Astrocyte of the hippocampus (primary cell): ENCODE measurements at regions not wholly inside any gene's neighbourhood (a gene's known extent, or its start where the extent isn't known, plus 50 kb on each side); places are given as distances from the start of the nearest gene placed in this dataset.

ENCODE experiments used
- DNase-seq: peaks from one replicate; pipeline ENCODE4 v3.0.0; 2011; ENCODE audit warnings: low read depth, low spot score

GRCh38 chr1:73654714-73655113, 543.3 kb downstream of the LRRIQ3 start:
- no peak for DNase-seq

DNA sequence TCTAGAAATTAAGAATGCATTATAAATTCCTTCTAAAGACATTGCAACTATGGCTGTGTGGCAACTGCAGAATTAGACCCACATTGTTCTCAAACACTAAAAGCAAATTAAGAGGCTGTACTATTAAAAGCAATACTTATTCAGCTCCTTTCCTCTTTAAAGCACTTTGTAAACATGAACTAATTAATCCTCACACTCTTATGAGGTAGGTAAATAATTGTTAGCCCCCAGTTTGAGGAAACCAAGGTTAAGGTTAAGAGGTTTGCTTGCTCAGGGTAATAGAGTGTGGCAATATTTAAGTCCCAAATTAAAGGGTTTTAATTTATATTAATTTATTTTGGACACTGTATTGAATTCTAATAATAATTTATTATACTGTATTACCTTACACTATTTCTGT, 553.8 kb downstream of the LRRIQ3 start:
- no peak for DNase-seq

- DNase-seq = no peak
Observed at GRCh38 chr1:73639494-73639893, 558.5 kb downstream of the LRRIQ3 start.

DNA sequence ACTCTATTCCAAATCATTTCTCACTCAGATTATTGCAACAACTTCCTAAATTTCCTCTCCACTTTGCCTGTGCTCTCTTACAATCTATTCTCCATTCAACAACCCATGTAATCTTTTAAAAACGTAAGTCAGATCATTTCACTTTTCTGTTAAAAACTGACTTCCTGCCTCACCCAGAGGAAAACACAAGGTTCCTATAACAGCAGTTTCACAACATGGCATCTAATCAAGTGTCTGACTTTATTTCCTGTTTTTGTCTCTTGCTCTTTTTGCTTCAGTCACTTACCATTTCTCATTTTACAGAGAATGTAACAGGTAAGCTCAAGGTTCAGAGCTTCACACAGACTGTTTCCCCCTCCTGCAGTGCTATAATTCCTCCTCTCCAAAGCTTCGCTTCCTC, 560.7 kb downstream of the LRRIQ3 start:
- DNase-seq = no peak

GRCh38 chr1:73635021-73635420, 563.0 kb downstream of the LRRIQ3 start:
- DNase-seq = no peak

DNA sequence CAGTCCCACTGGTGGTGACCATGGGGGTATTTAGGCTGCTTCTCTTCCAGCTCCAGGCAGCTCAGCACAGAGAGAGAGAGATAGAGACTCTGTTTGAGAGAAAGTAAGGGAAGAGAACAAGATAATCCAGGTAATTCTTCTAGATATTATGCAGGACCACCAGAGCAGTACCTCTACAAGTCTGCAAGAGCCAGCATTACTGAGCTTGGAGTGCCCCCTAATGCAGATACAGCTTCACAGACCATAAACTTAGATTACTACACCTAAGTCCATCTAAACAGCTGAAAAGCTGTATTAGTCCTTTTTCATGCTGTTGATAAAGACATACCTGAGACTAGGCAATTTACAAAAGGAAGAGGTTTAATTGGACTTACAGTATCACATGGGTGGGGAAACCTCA, 570.3 kb downstream of the LRRIQ3 start:
- peak; percentile 6 for DNase-seq

DNA sequence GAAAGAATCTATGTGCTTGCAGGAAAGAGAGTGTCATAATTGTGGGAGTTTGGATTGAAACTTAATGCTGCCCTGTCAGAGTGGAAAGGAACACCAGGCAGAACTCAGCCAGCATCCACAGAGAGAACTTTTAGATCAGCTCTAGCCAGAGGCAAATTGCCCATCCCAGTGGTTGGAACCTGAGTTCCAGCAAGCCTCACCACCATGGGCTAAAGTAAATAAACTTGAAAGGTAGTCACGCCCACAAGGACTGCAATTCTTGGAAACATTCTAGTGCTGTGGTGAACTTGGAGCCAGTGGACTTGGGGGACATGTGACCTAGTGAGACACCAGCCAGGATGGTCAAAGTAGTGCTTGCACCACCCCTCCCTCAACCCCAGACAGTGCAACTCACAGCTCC, 571.6 kb downstream of the LRRIQ3 start:
- peak; percentile 78 for DNase-seq

- no peak for DNase-seq
Observed at GRCh38 chr1:73623946-73624345, 574.0 kb downstream of the LRRIQ3 start.

- no peak for DNase-seq
Observed at GRCh38 chr1:73617145-73617544, 580.8 kb downstream of the LRRIQ3 start.

- DNase-seq = peak; percentile 51
Observed at GRCh38 chr1:73611681-73612080, 586.3 kb downstream of the LRRIQ3 start.

GRCh38 chr1:73604739-73605138, 593.2 kb downstream of the LRRIQ3 start:
- DNase-seq = peak; percentile 28

DNA sequence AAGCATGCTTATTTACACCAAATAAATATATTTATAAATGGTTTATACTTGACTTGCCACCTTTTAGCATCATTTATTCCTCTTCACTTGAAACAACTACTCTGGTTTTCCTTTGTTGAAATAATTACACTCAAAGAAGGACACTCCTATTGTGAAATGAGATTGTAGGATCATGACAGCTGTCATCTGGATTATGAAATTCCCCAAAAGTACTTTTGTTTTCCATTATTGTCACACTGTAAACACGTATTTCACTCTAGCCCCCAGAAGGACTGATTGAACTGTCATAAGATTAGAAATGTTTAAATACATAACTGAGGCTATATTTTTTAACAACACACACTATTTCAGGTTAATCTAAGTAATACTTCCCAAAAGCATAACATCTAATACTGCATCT, 593.8 kb downstream of the LRRIQ3 start:
- DNase-seq = no peak

GRCh38 chr1:73593804-73594203, 604.2 kb downstream of the LRRIQ3 start:
- DNase-seq = peak; percentile 40

- DNase-seq = peak; percentile 85
Observed at GRCh38 chr1:73593364-73593763, 604.6 kb downstream of the LRRIQ3 start.

GRCh38 chr1:73587080-73587479, 610.9 kb downstream of the LRRIQ3 start:
- no peak for DNase-seq

DNA sequence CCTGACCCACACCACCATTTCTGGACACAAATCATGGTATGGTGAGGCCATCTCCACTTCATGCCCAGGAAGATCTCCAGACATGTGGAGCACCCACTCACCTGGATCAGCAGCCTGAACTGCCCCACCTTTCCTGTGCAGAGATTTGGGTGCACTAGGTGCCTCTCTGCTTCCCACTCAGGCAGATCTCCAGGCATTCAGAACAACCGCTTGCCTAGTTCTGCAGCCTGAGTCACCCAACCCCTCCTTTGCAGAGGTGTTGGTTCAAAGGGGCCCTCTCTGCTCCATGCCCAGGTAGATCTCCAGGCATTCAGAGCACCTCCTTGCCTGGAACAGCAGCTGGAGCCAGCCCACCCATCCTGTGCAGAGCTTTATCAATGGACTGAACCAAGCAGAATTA, 620.8 kb downstream of the LRRIQ3 start:
- no peak for DNase-seq

GRCh38 chr1:73576083-73576482, 621.9 kb downstream of the LRRIQ3 start:
- peak; percentile 43 for DNase-seq

DNA sequence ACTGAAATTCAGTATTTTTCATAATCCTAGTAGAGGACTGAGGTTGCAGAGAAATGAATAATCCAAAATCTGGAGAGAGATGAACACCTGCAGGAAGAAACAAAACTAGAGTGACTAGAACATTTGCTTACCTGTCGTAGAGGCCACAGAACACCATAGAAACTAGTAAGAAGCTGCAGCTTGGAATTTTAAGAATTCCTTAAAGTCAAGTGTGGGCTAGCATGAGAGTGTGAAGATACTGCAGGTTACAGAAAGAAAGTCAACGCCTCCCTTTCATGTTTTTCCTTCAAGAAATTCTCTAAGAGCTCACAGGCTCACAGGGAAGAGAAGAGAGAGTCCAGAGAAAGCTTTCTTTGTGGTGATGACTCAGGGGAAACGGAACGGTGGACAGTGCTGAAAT, 633.7 kb downstream of the LRRIQ3 start:
- DNase-seq = no peak

DNA sequence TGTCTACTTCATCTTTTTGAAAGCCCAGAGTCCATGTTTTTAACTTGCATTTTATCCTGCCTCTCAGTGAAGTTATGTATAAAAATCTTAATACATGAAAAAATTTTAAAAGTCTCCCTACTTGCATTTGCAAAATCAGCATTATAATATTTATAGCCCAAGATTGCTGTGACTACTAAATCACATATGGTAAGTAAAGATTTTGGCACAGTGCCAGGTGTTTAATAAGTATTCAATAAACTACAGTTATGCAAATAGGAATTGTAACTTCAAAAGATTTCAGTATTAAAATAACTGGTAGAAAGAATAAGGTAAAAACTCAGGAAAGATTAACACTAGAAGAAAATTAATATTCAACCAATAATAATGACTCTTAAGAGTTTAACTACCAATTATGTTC, 641.7 kb downstream of the LRRIQ3 start:
- no peak for DNase-seq

DNA sequence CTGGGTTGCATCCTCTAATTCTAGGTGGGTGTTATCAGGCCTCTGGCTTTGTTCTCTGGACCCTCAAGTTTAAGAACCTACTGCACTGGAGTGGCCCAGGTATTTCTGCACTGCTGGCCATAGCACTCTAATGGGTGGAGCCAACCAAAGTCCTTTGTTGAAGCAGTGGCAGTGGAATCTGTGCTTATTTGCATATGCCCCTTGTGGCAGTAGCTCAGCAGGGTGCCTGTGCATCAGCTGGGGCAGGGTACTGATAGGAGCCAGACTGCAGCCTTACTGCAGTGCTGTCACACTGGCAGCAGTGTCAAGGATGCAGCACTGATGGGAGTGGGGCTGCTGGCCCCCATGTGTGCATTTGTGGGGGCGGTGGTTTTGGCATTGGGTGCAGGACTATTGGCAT, 660.6 kb downstream of the LRRIQ3 start:
- DNase-seq = no peak

GRCh38 chr1:73517603-73518191, 680.3 kb downstream of the LRRIQ3 start:
- DNase-seq = no peak

GRCh38 chr1:73516451-73516850, 681.5 kb downstream of the LRRIQ3 start:
- DNase-seq = no peak

DNA sequence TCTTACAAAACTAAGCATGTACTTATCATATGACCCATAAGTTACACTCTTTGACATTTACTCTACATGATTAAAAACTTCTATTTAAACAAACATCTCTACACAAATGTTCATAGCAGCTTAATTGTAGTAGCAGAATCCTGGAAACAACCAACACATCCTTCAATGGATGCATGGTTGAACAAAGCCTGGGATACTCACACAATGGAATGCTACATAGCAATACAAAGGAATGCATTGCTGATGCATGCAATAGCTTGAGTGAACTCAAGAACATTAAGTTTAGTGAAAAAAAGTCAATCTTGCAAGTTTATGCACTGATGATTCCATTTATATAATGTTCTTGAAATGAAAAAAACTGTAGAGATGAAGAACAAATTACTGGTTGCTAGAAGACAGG, 686.9 kb downstream of the LRRIQ3 start:
- DNase-seq = peak; percentile 45

GRCh38 chr1:73500154-73500553, 697.8 kb downstream of the LRRIQ3 start:
- peak; percentile 8 for DNase-seq
